ENCODE measurements at regions not wholly inside any gene's neighbourhood (a gene's known extent, or its start where the extent isn't known, plus 50 kb on each side); places are given as distances from the start of the nearest gene placed in this dataset.

DNA sequence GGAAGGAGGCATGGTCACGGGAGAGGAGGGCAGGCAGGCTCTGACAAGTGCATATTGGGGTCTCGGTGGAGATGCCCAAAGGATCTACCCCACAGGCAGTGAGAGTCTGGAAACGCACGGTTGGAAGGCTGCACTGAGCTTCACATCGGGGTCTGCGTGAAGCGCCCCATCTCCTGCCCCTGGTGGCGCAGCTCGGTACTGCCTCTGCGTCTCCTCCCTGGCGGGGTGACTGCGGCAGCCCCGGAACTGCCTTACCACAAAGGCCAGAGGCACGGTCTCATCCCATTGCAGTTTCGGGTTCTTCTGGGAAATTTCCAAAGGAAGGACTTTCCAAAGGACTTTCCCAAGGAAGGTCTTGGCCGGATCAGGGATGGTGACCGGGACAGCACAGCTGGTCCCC lies 69.2 kb upstream of the AJAP1 start:
- Mint-ChIP-seq H3K27me3 (ENCODE audit: insufficient read depth, unreplicated experiment) (peaks cover 36% of the 10 kb centered on the region), H3K9me3 (ENCODE audit: unreplicated experiment) (peaks cover 17% of the 10 kb centered on the region), H3K36me3 (ENCODE audit: insufficient read depth, unreplicated experiment) (peaks cover 6% of the 10 kb centered on the region), H3K27ac (ENCODE audit: low read depth, unreplicated experiment) (no peak overlapping the region), H3K4me1 (ENCODE audit: insufficient read depth, unreplicated experiment) (no peaks in the 10 kb centered on the region), H3K4me3 (ENCODE audit: unreplicated experiment) (no peak overlapping the region)
- intact Hi-C loops (cut with micrococcal nuclease) = no loop called here
- TF ChIP-seq, protein P1, sequence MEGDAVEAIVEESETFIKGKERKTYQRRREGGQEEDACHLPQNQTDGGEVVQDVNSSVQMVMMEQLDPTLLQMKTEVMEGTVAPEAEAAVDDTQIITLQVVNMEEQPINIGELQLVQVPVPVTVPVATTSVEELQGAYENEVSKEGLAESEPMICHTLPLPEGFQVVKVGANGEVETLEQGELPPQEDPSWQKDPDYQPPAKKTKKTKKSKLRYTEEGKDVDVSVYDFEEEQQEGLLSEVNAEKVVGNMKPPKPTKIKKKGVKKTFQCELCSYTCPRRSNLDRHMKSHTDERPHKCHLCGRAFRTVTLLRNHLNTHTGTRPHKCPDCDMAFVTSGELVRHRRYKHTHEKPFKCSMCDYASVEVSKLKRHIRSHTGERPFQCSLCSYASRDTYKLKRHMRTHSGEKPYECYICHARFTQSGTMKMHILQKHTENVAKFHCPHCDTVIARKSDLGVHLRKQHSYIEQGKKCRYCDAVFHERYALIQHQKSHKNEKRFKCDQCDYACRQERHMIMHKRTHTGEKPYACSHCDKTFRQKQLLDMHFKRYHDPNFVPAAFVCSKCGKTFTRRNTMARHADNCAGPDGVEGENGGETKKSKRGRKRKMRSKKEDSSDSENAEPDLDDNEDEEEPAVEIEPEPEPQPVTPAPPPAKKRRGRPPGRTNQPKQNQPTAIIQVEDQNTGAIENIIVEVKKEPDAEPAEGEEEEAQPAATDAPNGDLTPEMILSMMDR (IDR thresholded peaks at IDR 0.05; ENCODE audit: unreplicated experiment) = peak; percentile 12
- no TSS peak for BruUV-seq (replicated peaks)
- ChIA-PET POLR2A (no interaction called here), CTCF (interaction anchor here (0.7 kb wide), 1 partner anchor 206 kb away, joined by 3 read pairs; no protein-coding TSS in a partner anchor)
- DNase-seq (ENCODE audit: unreplicated experiment) = no peak

DNA sequence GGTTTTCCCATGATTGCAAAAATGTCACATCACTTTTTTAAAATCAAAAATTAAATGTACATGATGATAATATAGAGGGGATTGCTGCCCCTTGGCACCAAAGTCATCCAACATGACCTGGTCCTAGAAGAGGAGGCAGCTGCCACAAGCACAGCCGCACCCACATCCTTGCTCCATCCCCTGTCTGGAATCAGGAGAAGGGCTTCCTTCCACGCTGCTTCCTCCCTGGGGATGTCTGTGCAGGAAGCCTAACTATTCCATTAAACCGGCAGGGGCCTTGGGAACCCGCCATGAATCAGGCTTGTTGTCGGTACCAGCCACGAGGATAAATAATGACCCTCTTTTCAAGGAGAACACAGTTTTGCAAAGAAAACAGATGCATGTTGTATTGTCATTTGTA lies 68.7 kb upstream of the AJAP1 start:
- POLR2A ChIA-PET = no interaction called here
- H3K4me3 Mint-ChIP-seq (ENCODE audit: unreplicated experiment) = no peak overlapping the region
- CTCF ChIA-PET = interaction anchor here (0.7 kb wide), 1 partner anchor 207 kb away, joined by 3 read pairs; no protein-coding TSS in a partner anchor
- no TSS peak for BruUV-seq (replicated peaks)
- DNase-seq (ENCODE audit: unreplicated experiment) = no peak
- TF ChIP-seq, protein P1 (IDR thresholded peaks at IDR 0.05; ENCODE audit: unreplicated experiment) = no peak
- no peak overlapping the region for H3K27ac Mint-ChIP-seq (ENCODE audit: low read depth, unreplicated experiment)
- H3K4me1 Mint-ChIP-seq (ENCODE audit: insufficient read depth, unreplicated experiment) = no peaks in the 10 kb centered on the region
- peaks cover 17% of the 10 kb centered on the region for H3K9me3 Mint-ChIP-seq (ENCODE audit: unreplicated experiment)
- peaks cover 36% of the 10 kb centered on the region for H3K27me3 Mint-ChIP-seq (ENCODE audit: insufficient read depth, unreplicated experiment)
- H3K36me3 Mint-ChIP-seq (ENCODE audit: insufficient read depth, unreplicated experiment) = peaks cover 6% of the 10 kb centered on the region
- intact Hi-C loops (cut with micrococcal nuclease) = no loop called here

DNA sequence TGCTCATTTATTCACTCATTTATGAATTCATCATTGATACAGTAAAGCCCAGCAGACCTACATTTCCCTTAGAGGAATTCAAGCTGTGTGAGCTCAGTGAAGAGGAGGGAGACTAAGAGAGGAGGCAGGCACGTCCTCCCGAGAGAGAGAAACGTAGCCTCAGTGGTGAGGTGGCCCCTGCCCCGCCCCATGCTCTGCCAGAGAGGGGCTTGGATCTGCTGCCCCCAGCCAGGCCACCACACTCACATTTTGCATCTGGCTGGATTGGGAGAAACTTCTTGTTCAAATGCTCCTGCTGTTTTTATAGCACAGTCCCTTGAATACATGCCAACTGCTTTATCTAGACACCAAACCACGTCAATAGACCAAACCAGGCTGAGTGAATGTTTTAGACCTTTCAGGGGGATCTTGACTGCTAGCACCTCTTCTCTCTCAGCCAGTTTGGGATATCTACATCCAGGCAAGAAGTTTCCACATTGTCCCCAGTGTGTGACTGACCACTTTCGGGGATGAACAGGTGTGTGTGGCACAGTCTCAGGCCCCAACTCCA lies 67.7 kb upstream of the AJAP1 start:
- POLR2A ChIA-PET = no interaction called here
- Mint-ChIP-seq H3K4me1 (ENCODE audit: insufficient read depth, unreplicated experiment) (no peaks in the 10 kb centered on the region), H3K9me3 (ENCODE audit: unreplicated experiment) (peaks cover 17% of the 10 kb centered on the region), H3K36me3 (ENCODE audit: insufficient read depth, unreplicated experiment) (peaks cover 6% of the 10 kb centered on the region), H3K27ac (ENCODE audit: low read depth, unreplicated experiment) (no peak overlapping the region), H3K4me3 (ENCODE audit: unreplicated experiment) (no peak overlapping the region), H3K27me3 (ENCODE audit: insufficient read depth, unreplicated experiment) (peaks cover 36% of the 10 kb centered on the region)
- CTCF ChIA-PET = no interaction called here
- TF ChIP-seq, protein P1 (IDR thresholded peaks at IDR 0.05; ENCODE audit: unreplicated experiment) = no peak
- BruUV-seq (replicated peaks) = no TSS peak
- DNase-seq (ENCODE audit: unreplicated experiment) = no peak
- intact Hi-C loops (cut with micrococcal nuclease) = no loop called here

DNA sequence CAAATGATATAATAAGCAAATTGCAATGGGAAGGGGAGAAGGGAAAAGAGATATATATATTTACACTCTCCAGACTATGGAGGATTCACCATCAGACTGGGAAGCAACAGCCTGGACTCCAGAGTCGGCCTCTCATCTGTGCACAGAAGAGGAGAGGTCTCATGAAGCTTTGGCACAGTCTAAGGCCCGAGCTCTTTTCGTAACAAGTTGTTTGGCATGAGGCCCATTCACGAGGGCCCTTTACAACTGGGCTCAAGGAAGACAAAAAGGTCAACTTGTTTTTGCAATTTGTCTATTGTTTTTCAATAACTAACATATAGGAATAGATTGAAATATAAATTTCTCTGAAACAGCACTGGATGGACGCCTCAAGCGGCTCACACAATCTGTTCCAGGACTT lies 66.7 kb upstream of the AJAP1 start:
- Mint-ChIP-seq H3K4me1 (ENCODE audit: insufficient read depth, unreplicated experiment) (no peaks in the 10 kb centered on the region), H3K9me3 (ENCODE audit: unreplicated experiment) (peaks cover 16% of the 10 kb centered on the region), H3K27me3 (ENCODE audit: insufficient read depth, unreplicated experiment) (peaks cover 34% of the 10 kb centered on the region), H3K36me3 (ENCODE audit: insufficient read depth, unreplicated experiment) (peaks cover 6% of the 10 kb centered on the region), H3K27ac (ENCODE audit: low read depth, unreplicated experiment) (no peak overlapping the region), H3K4me3 (ENCODE audit: unreplicated experiment) (no peak overlapping the region)
- intact Hi-C loops (cut with micrococcal nuclease) = no loop called here
- ChIA-PET POLR2A (no interaction called here), CTCF (no interaction called here)
- DNase-seq (ENCODE audit: unreplicated experiment) = no peak
- TF ChIP-seq, protein P1 (IDR thresholded peaks at IDR 0.05; ENCODE audit: unreplicated experiment) = no peak
- BruUV-seq (replicated peaks) = no TSS peak

Measured in MCF 10A (cell line).